ENCODE measurements at regions not wholly inside any gene's neighbourhood (a gene's known extent, or its start where the extent isn't known, plus 50 kb on each side); places are given as distances from the start of the nearest gene placed in this dataset.

DNA sequence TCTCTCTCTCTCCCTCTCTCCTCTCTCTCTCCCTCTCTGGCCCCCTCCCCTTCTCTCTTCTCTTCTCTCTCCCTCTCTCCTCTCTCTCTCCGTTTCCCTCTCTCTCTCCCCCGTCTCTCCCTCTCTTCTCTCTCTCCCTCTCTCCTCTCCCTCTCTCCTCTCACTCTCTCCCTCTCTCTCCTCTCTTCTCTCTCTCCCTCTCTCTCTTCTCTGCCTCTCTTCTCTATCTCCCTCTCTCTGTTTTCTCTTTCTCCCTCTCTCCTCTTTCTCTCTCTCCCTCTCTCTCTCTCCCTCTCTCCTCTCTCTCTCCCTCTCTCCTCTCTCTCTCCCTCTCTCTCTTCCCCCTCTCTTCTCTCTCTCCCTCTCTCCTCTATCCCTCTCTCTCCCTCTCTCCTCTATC is 98.3 kb upstream of the FGF3 start:
- DNase-seq = no peak

DNA sequence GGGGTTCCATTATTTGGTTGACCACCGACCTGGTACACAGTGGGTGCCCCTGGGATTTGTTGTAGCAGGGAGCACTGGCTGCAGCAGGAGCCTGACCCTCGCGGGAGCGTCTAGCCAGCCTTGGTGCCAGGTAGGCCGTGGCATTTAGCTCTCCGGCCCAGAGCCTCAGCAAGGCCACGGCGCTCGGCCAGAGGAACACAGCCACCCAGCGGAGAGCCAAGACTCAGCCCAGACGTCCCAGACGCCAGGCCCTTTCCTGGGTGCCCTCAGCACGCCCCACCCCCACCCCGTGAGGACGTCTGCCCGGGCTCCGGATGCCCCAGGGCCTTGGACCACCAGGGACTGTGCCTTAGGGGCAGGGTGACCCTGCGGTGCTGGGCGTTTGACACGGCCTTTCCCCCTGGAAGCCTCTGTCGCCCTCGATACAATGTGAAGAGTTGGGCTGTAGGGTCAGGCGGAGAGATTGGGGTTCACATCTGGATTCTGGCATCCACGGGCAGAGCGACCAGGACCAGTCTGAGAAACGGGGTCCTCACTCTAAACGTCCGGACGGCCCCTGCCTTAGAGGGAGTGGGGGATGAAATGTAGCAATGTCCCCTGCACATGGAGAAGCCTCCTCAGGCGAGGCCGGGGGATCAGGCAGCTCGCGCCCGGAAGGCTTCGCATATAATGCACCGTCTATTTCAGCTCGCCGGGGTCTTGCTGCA is 99.2 kb upstream of the FGF3 start:
- DNase-seq = no peak

DNA sequence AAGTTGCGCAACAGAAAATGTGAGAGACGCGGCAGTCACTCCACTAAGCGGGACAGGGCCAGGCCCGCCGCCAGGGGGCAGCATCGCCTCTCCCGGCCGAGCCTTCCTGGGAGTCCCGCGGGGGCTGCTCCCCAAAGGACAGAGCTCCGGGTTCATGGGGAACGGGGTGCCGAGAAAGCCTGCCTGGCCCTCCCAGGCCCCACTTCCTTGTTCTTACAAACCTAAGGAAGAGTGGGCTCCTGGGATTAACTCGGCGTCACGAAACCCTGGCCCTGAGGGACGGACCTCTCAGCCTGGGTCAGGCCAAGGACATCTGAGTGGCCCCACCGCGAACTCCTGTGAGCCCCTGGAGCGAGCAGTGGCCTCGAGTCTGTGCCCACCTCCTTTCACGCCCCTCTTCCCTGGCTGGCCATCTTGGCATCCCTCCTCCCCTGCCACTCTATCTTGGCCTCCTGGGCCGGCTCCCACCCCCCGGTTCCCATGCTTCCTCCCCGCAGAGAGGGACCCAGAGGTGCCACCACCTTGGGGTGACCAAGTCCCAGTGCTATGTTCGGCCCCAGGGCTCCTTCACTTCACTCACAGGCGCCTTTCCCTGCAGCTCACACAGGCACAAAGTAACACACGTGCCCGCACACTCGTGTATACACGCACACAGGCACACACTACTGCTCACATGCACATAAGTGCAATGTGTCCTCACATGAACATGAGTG is 99.9 kb upstream of the FGF3 start:
- DNase-seq = peak; percentile 62

DNA sequence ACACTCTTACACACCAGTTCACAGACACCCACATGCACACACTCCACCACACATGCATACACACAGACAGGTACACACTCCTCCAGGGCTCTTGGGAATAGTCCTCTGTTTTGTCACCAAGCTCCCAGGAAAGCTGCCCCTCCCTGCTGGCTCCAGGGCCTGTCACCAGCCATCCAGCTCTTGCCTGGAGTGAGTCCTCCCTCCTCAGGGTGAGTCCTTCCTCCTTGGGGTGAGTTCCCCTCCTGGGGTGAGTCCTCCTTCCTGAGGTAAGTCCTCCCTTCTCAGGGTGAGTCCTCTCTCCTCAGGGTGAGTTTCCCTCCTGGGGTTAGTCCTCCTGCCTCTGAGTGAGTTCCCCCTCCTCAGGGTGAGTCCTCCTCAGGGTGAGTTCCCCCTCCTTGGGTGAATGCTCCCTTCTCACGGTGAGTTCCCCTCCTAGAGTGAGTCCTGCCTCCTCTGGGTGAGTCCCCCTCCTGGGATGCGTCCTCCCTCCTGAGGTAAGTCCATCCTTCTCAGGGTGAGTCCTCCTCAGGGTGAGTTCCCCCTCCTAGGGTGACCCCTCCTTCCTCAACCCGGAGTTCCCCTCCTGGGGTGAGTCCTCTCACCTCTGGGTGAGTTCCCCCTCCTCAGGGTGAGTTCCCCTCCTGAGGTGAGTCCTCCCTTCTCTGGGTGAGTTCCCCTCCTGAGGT is 100.6 kb upstream of the FGF3 start:
- no peak for DNase-seq

DNA sequence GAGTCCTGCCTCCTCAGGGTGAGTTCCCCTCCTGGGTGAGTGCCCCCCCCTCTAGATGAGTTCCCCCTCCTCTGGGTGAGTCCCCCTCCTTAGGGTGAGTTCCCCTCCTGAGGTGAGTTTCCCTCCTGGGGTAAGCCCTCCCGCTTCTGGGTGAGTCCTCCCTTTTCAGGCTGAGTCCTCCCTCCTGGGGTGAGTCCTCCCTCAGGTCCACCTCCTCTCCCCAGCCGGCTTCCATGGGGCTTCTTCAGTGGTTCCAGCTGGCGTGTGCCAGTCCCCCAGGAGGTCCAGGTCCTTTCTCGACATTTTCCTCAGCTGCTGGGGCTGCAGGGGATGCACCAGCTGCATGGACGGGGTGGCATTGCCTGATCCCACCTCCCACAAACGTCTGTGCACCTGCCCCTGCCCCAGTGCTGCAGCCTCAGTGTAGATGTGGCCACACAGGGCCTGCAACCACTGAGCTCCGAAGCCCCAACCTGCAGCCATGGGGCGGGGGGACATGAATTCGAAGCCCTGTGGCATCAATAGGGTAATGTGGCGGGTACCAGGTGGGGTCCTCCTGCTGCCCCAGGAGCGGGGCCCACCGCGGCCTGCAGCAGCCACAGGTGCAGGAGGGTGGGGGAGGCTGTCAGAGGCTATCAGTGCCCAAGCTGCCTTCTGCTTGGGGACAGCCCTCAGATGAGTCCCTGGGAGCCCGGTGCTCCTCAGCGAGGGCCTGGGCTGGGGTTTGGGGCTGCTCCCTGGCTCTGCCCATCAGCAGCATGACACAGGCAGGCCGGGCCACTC is 101.3 kb upstream of the FGF3 start:
- no peak for DNase-seq

DNA sequence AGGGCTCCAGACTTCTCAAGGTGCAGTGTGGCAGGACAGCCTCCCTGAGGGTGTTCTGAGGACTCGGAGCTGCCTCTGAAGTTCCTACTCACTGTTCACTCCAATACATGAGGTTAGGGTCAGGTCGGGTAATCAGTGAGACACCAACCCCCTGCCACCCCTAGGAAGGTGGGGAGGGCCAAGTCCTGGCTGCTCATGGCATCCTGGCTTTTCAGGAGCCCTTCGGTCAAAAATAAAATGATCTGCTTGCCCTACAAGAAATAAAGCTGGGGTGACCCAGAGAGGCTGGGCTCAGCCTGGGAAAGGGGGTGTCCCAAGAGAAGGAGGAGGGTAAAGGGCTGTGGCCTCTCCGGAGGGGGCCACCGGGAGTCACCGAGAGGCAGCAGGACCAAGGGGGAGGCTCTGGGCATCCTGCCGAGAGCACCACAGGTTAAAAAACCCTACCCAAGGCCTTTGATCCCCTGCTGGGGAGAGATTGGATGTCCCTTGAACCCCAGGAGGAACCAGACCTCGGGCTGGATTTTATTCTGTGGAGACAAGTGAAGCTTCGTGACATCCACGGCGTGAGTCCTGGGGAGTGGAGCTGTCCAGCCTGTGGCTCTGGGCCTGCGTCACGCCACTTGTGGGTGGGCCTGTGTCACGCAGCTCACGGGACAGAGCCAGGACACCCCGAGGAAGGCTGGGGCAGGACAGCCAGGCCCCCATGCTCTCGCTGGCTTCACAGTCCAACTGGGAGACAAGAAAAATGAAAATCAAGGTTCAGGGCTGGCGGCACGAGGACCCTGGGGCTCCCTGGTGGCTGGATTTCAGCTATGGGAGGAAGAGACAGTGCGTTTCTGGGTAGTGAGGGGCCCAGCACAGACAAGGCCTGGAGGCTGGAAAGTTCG is 102.2 kb upstream of the FGF3 start:
- DNase-seq = no peak

DNA sequence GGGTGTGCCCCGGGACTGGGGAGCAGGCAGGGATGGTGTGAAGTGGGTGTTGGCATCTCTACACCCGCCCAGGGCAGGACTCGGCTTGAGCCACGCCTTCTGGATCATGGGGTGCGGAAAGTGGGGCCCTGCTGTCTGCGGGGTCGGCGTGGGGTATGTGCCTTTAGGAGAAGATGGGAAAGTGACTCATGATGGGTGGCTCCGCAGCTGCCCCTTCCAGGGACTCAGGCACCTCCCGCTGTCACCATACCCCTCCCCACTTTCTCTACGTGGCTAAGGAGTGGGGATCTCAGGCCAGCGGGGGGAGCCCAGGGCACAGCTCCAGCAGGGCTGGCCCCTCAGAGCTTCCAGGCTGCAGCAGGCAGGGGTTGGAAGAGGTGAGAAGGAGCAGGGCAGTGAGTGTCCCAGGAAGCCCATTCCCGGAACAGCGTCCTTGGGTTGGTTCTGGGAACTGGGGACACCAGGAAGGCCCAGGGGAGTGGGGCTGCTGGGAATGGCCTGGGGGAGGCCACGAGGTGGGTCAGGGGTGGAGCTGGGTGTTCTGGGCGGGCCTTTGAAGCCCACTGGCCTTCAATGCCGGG is 102.9 kb upstream of the FGF3 start:
- DNase-seq = no peak

DNA sequence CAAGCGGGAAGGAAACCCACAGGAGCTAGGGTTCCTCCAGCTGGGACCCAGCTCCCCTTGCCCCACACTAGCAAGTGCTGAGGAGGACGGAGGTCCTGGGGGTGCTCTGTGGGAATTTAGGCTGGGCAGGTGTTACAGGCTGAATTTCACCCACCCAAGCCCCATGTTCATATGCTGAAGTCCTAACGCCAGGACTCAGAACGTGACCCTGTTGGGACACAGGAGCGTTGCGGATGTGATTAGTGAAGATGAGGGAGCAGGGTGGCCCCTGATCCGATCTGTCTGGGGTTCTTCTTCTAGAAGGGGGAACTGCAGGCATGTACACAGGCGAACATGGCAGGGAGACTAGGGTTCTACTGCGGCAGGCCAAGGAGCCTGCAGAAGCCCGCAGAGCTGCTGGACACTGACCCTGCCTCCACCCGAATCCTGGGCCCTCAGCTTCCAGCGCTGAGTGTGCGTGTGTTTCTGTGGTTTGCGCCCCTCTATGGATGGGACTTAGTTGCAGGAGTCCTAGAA is 103.4 kb upstream of the FGF3 start:
- DNase-seq = no peak

DNA sequence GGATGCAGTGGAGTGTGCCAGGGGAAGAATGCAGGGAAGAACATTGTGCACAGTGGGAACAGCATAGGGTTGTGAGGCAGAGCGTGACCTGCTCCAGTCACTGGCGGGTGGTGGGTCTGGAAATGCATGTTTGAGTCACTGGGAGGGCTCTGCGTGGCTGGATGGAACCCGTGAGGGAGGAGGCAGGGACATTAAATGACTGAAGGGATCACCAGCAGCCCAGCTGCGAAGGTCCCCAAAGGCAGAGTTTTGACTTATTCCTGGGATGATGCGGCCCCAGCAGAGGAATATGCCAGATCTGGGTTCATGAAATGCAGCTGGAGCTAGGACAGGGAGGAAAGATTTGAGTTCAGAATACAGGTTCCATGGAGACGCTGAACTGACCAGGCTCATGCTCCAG is 104.0 kb upstream of the FGF3 start:
- no peak for DNase-seq

DNA sequence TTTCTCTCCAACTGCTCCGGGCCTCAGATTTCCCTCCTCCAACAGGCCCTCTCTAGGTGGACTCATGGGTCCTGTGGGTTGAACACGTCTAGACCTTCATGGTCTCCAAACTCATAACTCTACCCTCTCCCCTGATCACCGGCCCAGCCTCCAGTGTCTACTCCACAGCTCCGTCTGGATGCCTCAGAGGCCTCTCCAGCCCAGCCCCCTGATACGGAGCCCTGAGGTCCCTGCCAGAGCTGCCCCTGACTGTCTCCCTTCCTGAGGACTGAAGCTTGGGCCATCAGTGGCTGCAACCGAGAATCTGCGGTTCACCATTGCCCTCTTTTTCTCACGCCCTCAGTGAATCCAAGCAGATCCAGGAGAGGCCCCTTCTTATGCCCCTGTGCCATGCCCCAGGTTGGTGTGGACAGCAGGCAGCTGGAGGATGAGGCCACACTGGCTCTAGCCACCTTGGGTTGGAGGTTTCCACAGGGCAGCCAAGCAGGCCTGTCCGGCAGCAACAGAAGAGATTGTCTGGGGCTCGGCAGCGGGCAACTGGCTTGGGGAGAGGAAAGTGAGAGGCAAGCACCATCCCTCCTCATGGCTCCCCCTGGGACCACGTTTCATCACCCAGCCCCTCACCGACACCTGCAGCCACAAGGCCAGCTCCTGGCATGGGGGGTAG is 104.6 kb upstream of the FGF3 start:
- no peak for DNase-seq

DNA sequence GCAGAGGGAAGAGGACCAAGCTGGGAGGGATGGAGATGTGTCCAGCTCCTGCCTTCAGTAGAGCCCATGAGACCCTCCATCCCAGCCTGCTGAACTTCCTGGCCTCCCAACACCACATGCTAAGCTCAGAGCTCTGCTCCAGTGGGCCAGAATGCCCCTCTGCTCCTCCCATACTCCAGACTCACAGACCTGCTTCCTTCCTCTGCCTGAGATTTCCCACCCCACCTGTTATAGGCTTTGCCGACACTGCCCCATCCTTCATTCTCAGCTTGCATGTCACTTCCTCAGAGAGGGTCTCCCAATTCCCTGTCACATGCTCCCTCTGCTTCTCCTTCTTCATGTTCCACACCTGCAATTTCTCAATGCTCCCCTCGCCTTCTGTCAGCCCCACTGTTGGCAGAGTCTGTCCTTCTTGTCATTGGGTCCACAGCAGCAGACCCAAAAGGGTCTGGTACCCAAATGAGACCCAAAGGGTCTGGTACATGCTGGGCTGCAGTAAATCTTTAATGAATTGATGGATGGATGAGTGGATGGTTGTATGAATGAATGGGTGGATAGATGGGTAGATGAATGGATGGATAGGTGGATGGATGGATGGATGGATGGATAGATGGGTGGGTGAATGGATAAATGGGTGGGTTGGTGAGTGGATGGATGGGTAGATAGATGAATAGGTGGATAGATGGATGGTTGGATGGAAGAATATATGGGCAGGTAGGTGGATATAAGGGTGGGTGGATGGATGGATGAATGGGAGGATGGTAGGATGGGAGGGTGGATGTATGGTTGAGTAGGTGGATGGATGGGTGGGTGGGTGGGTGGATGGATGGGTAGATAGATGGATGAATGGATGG is 105.3 kb upstream of the FGF3 start:
- no peak for DNase-seq

DNA sequence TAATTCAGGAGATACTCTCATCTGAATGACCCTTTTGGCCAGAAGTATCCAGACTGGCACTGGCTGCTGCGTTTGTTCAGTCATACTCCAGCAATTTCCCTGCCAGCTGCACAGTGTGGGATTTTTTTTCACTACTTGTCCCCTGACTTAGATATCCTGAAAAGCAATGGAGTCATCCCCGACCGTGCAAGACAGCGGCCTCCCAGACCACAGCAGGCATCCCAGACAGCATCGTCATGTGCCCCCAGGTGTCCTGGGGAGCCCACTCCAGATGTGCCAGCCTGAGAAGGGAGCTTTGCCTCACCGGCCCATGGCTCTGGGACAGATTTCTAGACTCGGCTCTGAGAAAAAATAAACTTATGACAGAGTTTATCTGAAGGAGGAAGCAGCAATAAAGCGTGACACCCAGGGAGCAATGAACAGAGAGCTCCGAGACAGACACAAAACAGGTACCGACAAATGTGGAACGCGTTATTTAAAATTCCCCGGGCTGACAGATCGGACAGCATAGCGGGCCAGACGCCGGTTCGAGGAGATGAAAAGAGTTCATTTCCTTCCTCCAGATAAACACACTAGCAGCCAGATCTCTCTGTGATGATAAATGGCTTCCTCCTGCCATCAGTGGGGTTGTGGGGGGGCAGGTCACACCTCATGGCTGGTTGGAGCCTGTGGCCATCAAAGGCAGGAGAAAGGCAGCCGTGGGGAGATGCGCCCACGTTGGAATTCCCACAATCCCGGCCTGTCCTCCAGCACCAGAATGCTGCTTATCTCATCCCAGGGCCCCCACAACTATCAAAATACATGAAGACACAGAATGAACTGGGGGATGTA is 106.4 kb upstream of the FGF3 start:
- no peak for DNase-seq

DNA sequence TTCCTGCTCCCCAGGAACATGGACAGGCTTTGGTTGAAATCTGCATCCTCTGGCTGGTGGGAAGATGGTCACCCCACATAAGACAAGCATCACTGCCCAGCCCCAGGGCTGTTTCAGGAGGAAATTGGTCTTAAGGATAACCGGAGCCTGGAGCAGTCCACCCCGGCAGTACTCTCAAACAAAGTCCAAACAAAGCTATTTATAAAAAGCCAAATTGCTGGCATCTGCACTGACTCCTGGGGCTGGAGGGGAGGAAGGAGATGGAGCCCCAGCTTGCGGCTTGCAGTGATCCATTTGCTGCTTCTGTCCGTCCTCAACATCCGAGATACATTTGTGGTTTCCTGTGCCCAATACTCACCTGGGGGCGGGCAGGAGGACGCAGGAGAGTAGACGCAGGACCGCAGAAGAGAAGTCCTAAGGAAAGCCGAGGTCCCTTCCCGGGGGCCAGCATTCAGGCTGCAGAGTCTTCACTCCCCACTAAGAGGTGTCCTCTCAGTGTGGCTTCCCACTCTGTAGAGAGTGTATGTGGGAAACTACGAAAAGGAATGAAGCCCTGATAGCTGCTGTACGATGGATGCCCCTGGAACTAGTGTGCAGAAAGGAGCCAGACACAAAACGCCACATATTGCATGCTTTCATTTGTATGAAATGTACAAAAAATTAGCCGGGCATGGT is 107.3 kb upstream of the FGF3 start:
- DNase-seq = no peak

DNA sequence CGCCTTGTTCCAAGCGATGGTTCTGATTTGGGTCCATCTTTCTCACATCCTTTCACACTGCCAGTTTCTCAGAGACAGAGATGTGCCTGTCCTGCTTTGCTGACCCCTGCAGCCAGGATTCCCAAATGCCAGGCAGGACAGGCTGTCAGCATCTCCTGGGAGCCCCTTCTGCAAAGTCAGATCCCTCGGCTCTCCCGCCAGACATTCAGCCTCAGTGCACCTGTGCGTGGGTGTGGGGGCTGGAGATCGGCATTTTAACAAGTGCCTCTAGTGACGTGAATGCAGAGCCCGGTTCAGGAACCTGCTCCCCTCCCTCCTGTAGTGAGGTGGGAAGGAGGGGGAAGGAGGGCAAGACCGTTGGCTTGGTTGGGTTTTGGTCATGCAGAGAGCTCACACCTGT is 108.9 kb upstream of the FGF3 start:
- no peak for DNase-seq

DNA sequence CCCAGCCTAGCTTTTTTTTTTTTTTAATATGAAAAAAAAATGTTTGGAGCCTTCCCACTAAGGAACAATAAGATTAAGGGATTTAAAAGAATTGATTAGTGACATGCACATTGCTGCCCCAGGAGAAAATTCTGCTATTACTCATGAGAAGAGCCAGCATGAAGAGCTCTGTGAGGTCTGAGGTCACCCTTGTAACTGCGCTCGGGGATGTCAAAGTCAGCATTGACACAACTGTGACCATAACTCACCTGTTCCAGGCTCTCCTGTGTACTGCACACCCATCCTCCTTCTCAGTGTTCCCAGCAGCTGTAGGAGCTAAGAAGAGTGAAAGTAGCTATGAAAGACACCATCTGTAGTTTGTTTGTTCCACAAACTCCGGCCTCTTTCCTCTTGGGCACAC is 109.8 kb upstream of the FGF3 start:
- DNase-seq = no peak

DNA sequence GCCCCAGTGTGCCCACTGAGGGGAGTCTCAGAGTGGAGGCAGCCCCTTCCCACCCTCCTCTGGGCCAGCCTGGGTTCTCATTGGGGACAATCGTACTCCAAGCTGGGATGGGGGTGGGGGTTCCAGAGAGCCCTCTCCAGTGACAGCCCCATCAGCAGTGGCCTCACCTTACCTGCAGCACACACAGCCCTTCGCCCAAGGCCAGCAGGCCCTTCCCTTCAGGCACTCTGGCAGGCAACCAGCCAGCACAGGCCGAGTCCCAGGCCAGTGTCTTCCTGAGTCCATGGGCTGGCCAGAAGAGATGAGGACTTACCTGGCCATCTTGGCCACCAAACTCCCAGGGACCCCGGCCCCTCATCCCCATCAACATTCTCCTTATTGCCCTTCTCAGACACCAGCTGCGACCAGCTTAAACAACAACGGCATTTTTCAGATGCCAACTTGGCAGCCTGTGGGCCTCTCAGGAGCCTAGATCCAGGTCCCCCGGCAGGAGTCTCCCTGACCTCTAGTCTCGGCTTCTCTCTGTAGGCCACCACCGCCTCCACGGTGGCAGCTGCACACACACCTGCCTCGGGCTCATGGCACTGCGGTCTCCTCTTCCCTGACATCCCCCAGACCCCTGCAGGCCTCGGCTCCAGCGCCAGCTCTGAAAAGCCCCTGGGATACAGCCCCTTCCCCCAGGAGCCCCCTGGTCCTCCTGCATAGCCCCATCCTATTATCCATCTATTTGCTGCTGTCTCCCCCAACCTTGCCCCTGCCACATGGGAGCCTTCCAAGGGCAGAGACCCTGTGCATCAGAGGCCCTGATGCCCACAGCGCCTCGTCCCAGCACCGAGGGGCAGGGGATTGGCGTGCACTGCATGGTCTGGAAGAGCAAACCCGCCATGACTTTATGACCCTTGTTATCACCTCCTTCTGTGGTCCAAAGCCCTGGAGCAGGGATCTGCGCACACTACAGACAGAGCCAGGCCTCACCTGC is 111.2 kb upstream of the FGF3 start:
- no peak for DNase-seq
